ENCODE measurements at regions not wholly inside any gene's neighbourhood (a gene's known extent, or its start where the extent isn't known, plus 50 kb on each side); places are given as distances from the start of the nearest gene placed in this dataset.

GRCh38 chr6:132147530-132148011, 196.4 kb upstream of the CCN2 start:
- in situ Hi-C loops (cut with MboI; ENCODE audit: low sequenced_read_pairs) = no loop called here

DNA sequence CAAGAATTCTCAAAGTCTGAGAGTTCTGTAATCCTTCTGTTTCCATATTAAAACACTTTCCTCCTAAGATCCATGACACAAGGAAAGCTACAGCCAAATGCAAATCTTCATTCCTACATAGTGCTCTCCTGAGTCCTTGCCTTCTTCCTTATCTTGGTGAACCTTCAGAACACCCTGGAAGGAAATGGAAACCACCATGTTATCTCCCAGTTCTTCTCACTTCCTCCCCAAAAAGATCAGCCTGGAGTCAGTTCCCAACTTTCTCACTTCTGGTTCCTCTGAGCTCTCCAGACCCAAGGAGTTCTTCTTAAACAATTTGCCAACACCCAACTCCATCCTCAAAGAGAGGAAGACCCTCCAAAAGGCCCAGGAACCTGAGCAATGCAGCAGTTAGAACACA, 193.3 kb upstream of the CCN2 start:
- in situ Hi-C loops (cut with MboI; ENCODE audit: low sequenced_read_pairs) = no loop called here

- in situ Hi-C loops (cut with MboI; ENCODE audit: low sequenced_read_pairs) = no loop called here
Observed at GRCh38 chr6:132143258-132143657, 192.1 kb upstream of the CCN2 start.

DNA sequence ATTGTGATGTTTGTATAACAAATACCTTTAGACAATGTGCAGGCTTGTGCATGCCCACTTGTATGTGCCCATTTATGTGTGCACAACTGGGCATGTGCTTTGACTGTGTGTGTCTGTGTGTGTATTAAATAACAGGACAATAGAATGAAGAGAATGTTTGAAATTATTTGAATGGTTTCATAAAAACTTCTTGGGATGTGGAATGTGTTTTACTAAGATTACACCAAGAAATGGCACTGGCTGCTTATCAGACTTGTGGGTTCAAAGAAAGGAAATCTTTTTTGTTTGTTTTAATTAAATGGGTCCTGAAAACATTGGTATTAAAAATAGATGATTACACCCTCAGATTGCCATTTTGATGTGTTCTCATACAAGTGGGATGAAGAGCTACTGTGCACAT, 191.6 kb upstream of the CCN2 start:
- in situ Hi-C loops (cut with MboI; ENCODE audit: low sequenced_read_pairs) = no loop called here

DNA sequence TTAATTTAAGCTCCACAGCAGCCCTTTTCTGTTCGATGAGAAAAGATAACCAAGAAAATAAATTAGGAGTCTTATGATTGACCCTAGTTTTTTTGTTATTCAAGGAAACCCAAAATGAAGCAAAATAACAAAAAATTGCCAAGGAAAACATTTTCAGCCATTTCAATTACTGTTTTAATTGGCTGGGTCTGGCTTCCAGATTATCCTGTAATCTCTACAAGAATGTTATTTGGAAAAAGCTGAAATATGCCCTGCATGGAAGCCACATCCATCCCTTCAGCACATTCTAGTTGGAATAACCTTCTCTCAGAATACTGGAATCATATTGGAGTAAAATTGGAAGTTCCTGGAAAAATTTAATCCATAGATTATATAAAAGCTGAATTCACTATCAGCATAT, 191.1 kb upstream of the CCN2 start:
- in situ Hi-C loops (cut with MboI; ENCODE audit: low sequenced_read_pairs) = no loop called here

- in situ Hi-C loops (cut with MboI; ENCODE audit: low sequenced_read_pairs) = no loop called here
Observed at GRCh38 chr6:132140189-132140588, 189.0 kb upstream of the CCN2 start.

- in situ Hi-C loops (cut with MboI; ENCODE audit: low sequenced_read_pairs) = no loop called here
Observed at GRCh38 chr6:132139611-132140010, 188.4 kb upstream of the CCN2 start.

DNA sequence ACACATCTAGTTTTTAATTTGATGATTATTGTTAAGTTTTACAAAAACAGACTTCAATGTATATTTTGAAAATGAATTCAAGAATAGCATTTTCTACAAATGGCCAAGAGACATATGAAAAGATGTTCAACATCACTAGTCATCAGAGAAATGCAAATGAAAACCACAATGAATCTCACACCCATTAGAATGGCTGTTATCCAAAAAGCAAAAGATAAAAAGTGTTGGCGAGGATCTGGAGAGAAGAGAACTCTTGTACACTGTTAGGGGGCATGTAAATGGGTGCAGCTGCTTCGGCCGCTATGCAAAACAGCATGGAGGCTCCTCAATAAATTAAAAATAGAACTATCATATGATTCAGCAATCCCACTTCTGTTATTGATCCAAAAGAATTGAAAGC, 185.8 kb upstream of the CCN2 start:
- in situ Hi-C loops (cut with MboI; ENCODE audit: low sequenced_read_pairs) = no loop called here

GRCh38 chr6:132135409-132135808, 184.2 kb upstream of the CCN2 start:
- in situ Hi-C loops (cut with MboI; ENCODE audit: low sequenced_read_pairs) = no loop called here

DNA sequence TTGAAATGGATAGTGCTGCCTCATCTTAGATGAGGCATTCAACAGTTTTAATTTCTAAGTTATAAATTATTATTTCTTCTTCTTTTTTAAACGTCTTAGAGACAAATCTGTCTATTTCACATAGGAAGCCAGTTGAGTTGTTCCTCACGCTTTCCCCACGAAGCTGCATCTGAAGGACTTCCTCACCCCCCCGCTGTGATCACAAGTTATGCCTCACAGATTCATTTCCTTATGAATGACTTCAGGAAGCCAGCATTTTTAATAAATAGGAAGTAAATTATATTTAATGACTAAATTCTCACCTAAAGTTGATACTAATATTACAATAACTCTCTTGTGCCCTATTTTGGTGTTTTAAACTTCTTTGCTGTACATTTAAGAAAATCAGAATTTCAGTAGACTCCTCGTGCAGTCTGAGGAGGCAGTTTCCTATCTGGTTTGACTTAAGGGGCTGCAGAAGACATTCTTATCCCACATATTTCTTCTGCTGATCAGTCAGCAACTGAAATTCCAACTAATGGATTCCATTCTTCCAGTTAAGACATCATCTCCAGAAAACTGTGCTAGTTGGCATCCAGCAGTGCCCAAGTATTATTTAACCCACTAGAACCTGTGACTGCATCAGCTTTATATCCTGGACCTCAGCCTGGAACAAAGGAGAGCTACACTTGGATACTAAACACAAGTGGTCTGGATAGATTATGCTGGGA, 182.7 kb upstream of the CCN2 start:
- in situ Hi-C loops (cut with MboI; ENCODE audit: low sequenced_read_pairs) = no loop called here

DNA sequence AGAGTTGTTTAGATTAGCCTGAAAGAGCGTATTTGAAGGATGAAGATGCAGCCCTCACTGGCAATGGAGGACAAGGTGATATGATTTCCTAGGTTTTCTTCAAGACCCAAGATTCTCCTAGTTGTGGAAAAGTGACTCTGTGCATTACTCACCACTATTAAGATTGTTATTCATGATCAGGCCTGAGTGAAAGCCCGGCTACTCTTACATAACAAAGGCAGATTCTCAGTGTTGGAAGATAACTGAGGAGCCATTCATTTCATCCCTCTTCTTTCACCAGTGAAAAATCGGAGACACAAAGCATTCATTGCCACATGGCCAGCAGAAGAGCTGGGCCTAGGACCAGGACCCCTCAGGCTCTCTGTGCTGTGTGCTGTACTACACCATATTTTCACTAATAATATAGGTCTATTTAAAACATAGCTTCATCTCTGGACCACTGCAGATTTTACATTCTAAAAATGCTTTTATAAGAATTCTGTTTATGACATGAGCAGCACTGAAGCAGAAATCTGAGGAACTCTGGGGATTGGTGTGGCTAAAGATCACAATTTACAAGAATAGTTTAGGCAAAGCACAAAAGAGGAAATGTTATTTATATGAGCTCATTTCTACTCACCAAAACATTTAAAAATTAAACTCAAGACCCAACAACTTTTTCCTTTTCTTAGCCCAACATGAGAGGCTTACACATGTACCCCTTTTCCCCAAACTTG, 181.9 kb upstream of the CCN2 start:
- in situ Hi-C loops (cut with MboI; ENCODE audit: low sequenced_read_pairs) = no loop called here

- in situ Hi-C loops (cut with MboI; ENCODE audit: low sequenced_read_pairs) = no loop called here
Observed at GRCh38 chr6:132132422-132132821, 181.2 kb upstream of the CCN2 start.

- in situ Hi-C loops (cut with MboI; ENCODE audit: low sequenced_read_pairs) = no loop called here
Observed at GRCh38 chr6:132131758-132132157, 180.6 kb upstream of the CCN2 start.

- in situ Hi-C loops (cut with MboI; ENCODE audit: low sequenced_read_pairs) = no loop called here
Observed at GRCh38 chr6:132131351-132131750, 180.2 kb upstream of the CCN2 start.

- in situ Hi-C loops (cut with MboI; ENCODE audit: low sequenced_read_pairs) = no loop called here
Observed at GRCh38 chr6:132130626-132131298, 179.6 kb upstream of the CCN2 start.

GRCh38 chr6:132128424-132128823, 177.3 kb upstream of the CCN2 start:
- in situ Hi-C loops (cut with MboI; ENCODE audit: low sequenced_read_pairs) = no loop called here

- in situ Hi-C loops (cut with MboI; ENCODE audit: low sequenced_read_pairs) = no loop called here
Observed at GRCh38 chr6:132126150-132126549, 175.0 kb upstream of the CCN2 start.

GRCh38 chr6:132122871-132123270, 171.7 kb upstream of the CCN2 start:
- in situ Hi-C loops (cut with MboI; ENCODE audit: low sequenced_read_pairs) = no loop called here

DNA sequence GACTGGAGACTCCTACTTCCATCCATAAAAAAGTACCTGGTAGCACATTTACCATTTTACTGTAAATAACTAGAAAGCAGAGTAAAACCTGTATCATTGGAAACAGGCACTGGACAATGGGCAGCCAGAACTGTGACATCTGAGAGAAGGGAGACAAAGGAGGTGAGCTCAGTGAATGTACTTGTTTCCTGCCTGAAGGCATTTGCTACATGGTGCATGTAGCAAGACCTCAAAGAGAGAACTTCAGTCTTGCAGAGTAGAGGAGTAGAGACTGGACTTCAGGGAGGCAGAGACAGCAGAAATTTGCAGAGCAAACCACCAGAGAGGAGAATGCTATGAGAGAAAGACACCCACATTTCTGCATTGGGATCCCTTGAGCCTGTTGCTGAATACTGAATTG, 171.0 kb upstream of the CCN2 start:
- in situ Hi-C loops (cut with MboI; ENCODE audit: low sequenced_read_pairs) = no loop called here

GRCh38 chr6:132118144-132118543, 167.0 kb upstream of the CCN2 start:
- in situ Hi-C loops (cut with MboI; ENCODE audit: low sequenced_read_pairs) = no loop called here

DNA sequence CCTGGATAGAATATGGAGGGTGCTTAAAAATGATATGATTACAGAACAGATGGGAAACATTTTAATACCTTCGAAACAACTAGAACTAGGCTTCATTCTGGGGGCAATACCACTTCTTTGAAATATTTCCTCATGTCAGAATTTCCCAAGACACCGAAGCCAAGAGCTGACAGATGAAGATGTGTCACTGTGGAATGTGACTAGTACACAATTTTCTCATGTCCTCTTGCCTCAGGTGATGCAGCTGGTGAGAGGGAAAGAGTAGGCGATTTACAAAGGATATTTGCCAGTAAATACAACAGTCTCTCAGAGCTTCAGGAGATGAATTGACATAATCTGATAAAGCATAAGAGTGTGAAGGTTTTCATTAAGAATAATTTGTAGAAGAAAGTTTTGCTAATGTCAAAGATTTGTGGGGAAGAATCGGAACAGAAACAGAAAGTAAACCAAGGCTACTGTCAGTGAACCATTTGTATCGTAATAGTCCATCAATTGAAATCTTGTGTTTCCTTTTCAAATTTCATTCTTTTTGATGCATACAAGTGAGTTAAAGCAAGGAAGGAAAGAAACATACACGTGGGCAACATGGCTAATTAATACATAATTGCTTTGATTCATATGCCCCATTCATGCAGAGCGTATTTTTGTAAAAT, 164.7 kb upstream of the CCN2 start:
- in situ Hi-C loops (cut with MboI; ENCODE audit: low sequenced_read_pairs) = no loop called here

All from HL-60/S4 treated with phorbol 12-myristate 13-acetate at 8.2 ng/mL for 4 days and 3 days (cell line).